HTR-8/SVneo (cell line): ENCODE measurements at regions not wholly inside any gene's neighbourhood (a gene's known extent, or its start where the extent isn't known, plus 50 kb on each side); places are given as distances from the start of the nearest gene placed in this dataset.

ENCODE experiments used
- DNase-seq: peaks from one replicate; pipeline ENCODE4 v3.0.0; 2011; ENCODE audit warnings: low spot score, mixed read lengths; ENCODE audit not compliant: insufficient read length
- FAIRE-seq: peaks from 2 replicates; lab custom pipeline; 2011; peaks lifted over from hg19 to GRCh38; lab: Jason Lieb, UNC

- DNase-seq (no peak), FAIRE-seq (no peak)
These were observed 86.4 kb downstream of the RBFOX3 start for GRCh38 chr17:79524213-79525187.

GRCh38 chr17:79522414-79522813 is 88.4 kb downstream of the RBFOX3 start:
- no peak for DNase-seq
- no peak for FAIRE-seq

- FAIRE-seq (peak; percentile 88), DNase-seq (no peak)
These were observed 89.6 kb downstream of the RBFOX3 start for GRCh38 chr17:79521225-79521624.

- FAIRE-seq, result no peak
These were observed 90.4 kb downstream of the RBFOX3 start for GRCh38 chr17:79520167-79521165.

GRCh38 chr17:79519601-79520000 is 91.2 kb downstream of the RBFOX3 start:
- no peak for FAIRE-seq
- no peak for DNase-seq

More at GRCh38 chr17:79520167-79521165, 90.4 kb downstream of the RBFOX3 start:
- no peak for DNase-seq

GRCh38 chr17:79518585-79519523 is 92.0 kb downstream of the RBFOX3 start:
- FAIRE-seq, result no peak
- DNase-seq, result no peak

GRCh38 chr17:79517827-79518584 is 92.8 kb downstream of the RBFOX3 start:
- FAIRE-seq, result no peak
- DNase-seq, result no peak

GRCh38 chr17:79515646-79516571 is 94.9 kb downstream of the RBFOX3 start:
- FAIRE-seq, result no peak
- DNase-seq, result no peak

- FAIRE-seq (no peak), DNase-seq (no peak)
These were observed 95.7 kb downstream of the RBFOX3 start for GRCh38 chr17:79515110-79515509.

GRCh38 chr17:79513820-79514535 is 96.9 kb downstream of the RBFOX3 start:
- peak; percentile 44 for FAIRE-seq
- DNase-seq, result no peak

GRCh38 chr17:79513206-79513605 is 97.6 kb downstream of the RBFOX3 start:
- FAIRE-seq (no peak), DNase-seq (no peak)

- FAIRE-seq (no peak), DNase-seq (no peak)
These were observed 99.4 kb downstream of the RBFOX3 start for GRCh38 chr17:79511471-79511870.

- no peak for FAIRE-seq
- DNase-seq, result no peak
These were observed 100.8 kb downstream of the RBFOX3 start for GRCh38 chr17:79510071-79510470.

- no peak for FAIRE-seq
- DNase-seq, result no peak
These were observed 101.4 kb downstream of the RBFOX3 start for GRCh38 chr17:79509490-79509889.

GRCh38 chr17:79509008-79509407 is 101.8 kb downstream of the RBFOX3 start:
- FAIRE-seq (no peak), DNase-seq (no peak)

- FAIRE-seq (no peak), DNase-seq (no peak)
These were observed 102.5 kb downstream of the RBFOX3 start for GRCh38 chr17:79508291-79508716.

- DNase-seq, result no peak
- no peak for FAIRE-seq
These were observed 103.9 kb downstream of the RBFOX3 start for GRCh38 chr17:79506955-79507354.
